ENCODE measurements at regions not wholly inside any gene's neighbourhood (a gene's known extent, or its start where the extent isn't known, plus 50 kb on each side); places are given as distances from the start of the nearest gene placed in this dataset.

DNA sequence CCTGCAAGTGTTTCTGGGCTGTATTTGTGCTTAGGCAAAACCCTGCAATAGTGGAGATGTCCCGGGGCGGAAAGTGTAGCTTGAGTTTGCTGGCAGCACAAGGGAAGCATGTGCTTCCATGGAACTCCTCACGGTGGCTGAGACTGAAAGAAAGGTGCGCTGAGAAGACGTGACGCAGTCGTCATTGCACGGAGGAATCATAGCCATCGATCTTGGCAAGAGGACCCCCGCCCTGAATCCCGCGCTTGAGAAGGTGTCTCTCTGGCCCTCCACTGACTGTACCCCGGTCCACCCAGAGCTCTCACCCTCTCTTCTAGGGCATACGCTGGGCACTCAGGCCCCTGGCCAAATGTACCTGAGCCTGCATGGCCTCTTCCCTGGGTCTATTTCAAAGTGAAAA lies 1081.8 kb upstream of the DEFB115 start:
- TF ChIP-seq, protein P1, sequence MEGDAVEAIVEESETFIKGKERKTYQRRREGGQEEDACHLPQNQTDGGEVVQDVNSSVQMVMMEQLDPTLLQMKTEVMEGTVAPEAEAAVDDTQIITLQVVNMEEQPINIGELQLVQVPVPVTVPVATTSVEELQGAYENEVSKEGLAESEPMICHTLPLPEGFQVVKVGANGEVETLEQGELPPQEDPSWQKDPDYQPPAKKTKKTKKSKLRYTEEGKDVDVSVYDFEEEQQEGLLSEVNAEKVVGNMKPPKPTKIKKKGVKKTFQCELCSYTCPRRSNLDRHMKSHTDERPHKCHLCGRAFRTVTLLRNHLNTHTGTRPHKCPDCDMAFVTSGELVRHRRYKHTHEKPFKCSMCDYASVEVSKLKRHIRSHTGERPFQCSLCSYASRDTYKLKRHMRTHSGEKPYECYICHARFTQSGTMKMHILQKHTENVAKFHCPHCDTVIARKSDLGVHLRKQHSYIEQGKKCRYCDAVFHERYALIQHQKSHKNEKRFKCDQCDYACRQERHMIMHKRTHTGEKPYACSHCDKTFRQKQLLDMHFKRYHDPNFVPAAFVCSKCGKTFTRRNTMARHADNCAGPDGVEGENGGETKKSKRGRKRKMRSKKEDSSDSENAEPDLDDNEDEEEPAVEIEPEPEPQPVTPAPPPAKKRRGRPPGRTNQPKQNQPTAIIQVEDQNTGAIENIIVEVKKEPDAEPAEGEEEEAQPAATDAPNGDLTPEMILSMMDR (IDR thresholded peaks at IDR 0.05) = no peak
- TF ChIP-seq POLR2A (IDR thresholded peaks at IDR 0.05; ENCODE audit: low read length) = no peak

All from A549 (cell line).